Type B pancreatic cell (in vitro differentiated cells): ENCODE measurements at regions not wholly inside any gene's neighbourhood (a gene's known extent, or its start where the extent isn't known, plus 50 kb on each side); places are given as distances from the start of the nearest gene placed in this dataset.

Experiments used
- DNase-seq: peaks from one replicate; pipeline ENCODE4 v3.0.0; 2021; ENCODE audit warnings: mixed read lengths; ENCODE audit not compliant: unreplicated experiment; ENCODE audit errors: extremely low spot score
- H3K27ac Mint-ChIP-seq: 2 replicates; pipeline ENCODE4 v1.8.0; 2021; ENCODE audit warnings: mild to moderate bottlenecking, mixed read lengths
- H3K27me3 Mint-ChIP-seq: 2 replicates; pipeline ENCODE4 v1.8.0; 2021; ENCODE audit warnings: mixed read lengths
- H3K36me3 Mint-ChIP-seq: 2 replicates; pipeline ENCODE4 v1.8.0; 2021; ENCODE audit warnings: mixed read lengths
- H3K4me1 Mint-ChIP-seq: one replicate; pipeline ENCODE4 v1.8.0; 2021; ENCODE audit warnings: mixed read lengths; ENCODE audit not compliant: unreplicated experiment
- H3K4me3 Mint-ChIP-seq: 2 replicates; pipeline ENCODE4 v1.8.0; 2021; ENCODE audit warnings: mild to moderate bottlenecking, mixed read lengths
- H3K9me3 Mint-ChIP-seq: 2 replicates; pipeline ENCODE4 v1.8.0; 2021; ENCODE audit warnings: mixed read lengths
- TF ChIP-seq, protein P1 (sequence below): fragments of 200-600 bp; sonication (generic); conservative IDR thresholded peaks from 2 replicates; pipeline ENCODE4 v1.5.0; 2021; ENCODE audit warnings: antibody characterized with exemption, mild to moderate bottlenecking

DNA sequence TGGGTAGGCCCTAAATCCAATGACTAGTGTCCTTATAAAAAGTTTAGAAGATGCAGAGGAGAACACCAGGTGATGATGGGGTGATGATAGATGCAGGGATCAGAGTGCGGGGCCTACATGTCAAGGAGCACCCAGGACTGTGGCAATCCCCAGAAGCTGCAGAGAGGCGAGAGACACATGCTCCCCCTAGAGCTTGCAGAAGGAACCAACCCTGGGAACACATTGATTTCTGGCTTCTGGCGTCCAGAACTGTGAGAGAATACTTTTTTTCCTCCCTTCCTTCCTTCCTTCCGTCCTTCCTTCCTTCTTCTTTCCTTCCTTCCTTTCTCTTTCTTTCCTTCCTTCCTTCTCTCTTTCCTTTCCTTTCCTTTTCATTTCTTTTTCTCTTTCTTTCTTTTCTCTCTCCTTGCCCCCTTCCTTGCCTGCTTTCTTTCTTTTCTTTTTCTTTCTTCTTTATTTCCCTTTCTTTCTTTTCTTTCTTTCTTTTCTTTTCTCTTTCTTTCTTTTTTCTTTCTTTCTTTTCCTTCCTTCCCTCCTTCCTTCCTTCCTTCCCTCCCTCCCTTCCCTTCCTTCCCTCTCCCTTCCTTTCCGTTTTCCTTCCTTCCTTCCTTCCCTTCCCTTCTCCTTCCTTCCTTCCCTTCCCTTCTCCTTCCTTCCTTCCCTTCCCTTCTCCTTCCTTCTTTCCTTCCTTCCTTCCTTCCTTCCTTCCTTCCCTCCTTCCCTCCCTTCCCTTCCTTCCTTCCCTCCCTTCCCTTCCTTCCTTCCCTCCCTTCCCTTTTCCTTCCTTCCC is 134.3 kb downstream of the HAPSTR1 start:
- no peak for DNase-seq
- peaks cover 7% of the 10 kb centered on the region for H3K27me3 Mint-ChIP-seq
- H3K27ac Mint-ChIP-seq = no peak overlapping the region
- H3K36me3 Mint-ChIP-seq = no peaks in the 10 kb centered on the region
- H3K4me1 Mint-ChIP-seq = no peaks in the 10 kb centered on the region
- no peaks in the 10 kb centered on the region for H3K9me3 Mint-ChIP-seq
- TF ChIP-seq, protein P1, sequence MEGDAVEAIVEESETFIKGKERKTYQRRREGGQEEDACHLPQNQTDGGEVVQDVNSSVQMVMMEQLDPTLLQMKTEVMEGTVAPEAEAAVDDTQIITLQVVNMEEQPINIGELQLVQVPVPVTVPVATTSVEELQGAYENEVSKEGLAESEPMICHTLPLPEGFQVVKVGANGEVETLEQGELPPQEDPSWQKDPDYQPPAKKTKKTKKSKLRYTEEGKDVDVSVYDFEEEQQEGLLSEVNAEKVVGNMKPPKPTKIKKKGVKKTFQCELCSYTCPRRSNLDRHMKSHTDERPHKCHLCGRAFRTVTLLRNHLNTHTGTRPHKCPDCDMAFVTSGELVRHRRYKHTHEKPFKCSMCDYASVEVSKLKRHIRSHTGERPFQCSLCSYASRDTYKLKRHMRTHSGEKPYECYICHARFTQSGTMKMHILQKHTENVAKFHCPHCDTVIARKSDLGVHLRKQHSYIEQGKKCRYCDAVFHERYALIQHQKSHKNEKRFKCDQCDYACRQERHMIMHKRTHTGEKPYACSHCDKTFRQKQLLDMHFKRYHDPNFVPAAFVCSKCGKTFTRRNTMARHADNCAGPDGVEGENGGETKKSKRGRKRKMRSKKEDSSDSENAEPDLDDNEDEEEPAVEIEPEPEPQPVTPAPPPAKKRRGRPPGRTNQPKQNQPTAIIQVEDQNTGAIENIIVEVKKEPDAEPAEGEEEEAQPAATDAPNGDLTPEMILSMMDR = peak; percentile 67
- H3K4me3 Mint-ChIP-seq = no peak overlapping the region

DNA sequence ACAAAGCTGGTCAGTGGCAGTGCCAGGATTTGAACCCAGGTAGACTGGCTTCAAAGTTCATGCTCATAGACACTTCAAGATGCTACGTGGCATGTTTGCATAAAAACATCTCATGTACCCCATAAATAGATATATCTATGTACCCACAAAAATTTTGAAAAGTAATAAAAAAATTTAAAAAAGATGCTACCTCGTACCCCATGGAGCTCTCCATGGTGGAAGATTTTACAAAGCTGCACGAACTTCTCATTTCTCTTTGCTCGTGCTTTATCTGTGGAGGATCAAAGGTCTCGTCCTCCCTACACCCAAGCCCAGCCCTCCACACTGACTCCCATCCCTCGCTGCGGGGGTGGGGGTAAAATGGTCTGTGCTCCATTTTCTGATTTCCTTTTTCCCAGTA is 135.5 kb downstream of the HAPSTR1 start:
- H3K4me3 Mint-ChIP-seq = no peak overlapping the region
- peaks cover 4% of the 10 kb centered on the region for H3K27me3 Mint-ChIP-seq
- no peak for DNase-seq
- H3K27ac Mint-ChIP-seq = no peak overlapping the region
- TF ChIP-seq, protein P1 = no peak
- H3K36me3 Mint-ChIP-seq = no peaks in the 10 kb centered on the region
- H3K4me1 Mint-ChIP-seq = no peaks in the 10 kb centered on the region
- no peaks in the 10 kb centered on the region for H3K9me3 Mint-ChIP-seq

DNA sequence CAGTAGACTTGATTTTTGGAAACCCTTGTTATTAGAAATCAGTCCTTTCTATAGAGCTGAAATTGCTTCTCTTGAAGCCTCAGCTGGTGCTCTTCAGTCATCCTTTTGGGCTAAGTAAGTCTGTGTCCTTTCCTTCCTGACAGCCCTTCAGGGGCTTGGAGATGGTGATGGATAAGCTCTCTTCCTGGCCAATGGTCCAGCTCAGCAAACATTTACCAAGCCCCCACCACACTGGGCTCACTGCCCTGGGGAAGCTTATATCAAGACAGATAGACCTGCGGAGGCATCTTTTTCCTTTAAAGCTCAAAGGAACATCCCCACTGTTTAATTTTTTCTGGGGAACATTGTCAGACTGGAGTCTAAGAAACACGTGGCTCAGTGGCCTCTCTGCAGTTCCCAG is 139.6 kb downstream of the HAPSTR1 start:
- Mint-ChIP-seq H3K27me3 (peaks cover 4% of the 10 kb centered on the region), H3K27ac (no peak overlapping the region), H3K4me3 (no peak overlapping the region), H3K9me3 (no peaks in the 10 kb centered on the region), H3K4me1 (peaks cover 7% of the 10 kb centered on the region), H3K36me3 (no peaks in the 10 kb centered on the region)
- DNase-seq = no peak
- TF ChIP-seq, protein P1 = no peak

DNA sequence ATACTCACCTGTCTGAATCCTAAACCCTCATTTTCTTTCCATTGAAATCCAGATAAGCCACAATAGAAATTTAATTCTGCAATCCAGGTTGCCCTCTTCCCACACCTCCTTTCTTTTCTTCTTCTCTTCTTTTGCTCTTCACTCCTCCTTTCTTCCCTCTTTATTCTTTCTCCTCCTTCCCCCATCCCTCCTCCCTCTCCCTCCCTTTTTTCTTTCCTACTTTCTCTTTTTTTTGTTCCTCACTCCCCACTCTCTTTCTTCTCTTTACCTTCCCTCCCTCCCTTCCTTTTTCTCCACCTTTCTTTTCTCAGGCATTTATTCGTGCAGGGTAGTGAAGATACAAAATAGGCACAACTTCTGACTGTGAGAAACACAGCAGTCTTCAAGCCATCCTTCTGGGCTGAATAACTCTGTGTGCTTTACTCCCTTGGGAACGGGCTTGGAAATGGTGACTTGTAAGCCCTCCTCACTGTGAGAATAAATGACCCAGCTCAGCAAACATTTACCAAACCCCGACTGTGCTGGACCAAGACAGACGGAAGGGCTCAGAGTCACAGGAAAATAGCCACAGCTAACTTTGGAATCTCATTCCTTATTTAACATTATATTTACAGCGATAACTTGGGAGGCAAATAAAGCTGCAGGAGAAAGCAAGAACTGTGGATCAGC is 140.8 kb downstream of the HAPSTR1 start:
- no peak for DNase-seq
- H3K27ac Mint-ChIP-seq = no peak overlapping the region
- no peak overlapping the region for H3K4me3 Mint-ChIP-seq
- no peaks in the 10 kb centered on the region for H3K9me3 Mint-ChIP-seq
- H3K27me3 Mint-ChIP-seq = peaks cover 4% of the 10 kb centered on the region
- TF ChIP-seq, protein P1 = no peak
- no peaks in the 10 kb centered on the region for H3K36me3 Mint-ChIP-seq
- H3K4me1 Mint-ChIP-seq = peaks cover 7% of the 10 kb centered on the region

DNA sequence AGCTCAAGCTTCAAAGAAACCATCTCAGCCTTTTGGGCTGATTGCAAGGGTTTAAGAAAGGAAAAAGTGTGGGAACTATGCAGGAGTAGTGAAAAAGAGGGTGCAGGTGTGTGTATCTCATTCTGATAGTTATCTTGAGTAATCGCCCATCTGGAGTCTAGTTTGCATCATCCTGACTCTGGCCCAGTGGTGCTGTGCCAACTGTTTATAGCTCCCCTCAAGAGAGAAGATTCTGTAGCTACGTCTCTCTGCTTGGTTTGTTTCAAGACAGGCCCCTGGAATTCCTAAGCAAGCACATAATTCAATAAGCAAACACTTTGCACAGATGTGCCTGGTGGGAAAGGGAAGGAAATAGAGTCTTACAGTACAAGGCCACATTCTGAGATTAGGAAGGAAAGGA is 144.4 kb downstream of the HAPSTR1 start:
- H3K27ac Mint-ChIP-seq = no peak overlapping the region

More for the DNA sequence above, 144.4 kb downstream of the HAPSTR1 start:
- Mint-ChIP-seq H3K9me3 (no peaks in the 10 kb centered on the region), H3K4me3 (no peak overlapping the region), H3K36me3 (no peaks in the 10 kb centered on the region), H3K27me3 (no peaks in the 10 kb centered on the region), H3K4me1 (peaks cover 7% of the 10 kb centered on the region)
- TF ChIP-seq, protein P1 = no peak
- no peak for DNase-seq
